ENCODE measurements at regions not wholly inside any gene's neighbourhood (a gene's known extent, or its start where the extent isn't known, plus 50 kb on each side); places are given as distances from the start of the nearest gene placed in this dataset.

DNA sequence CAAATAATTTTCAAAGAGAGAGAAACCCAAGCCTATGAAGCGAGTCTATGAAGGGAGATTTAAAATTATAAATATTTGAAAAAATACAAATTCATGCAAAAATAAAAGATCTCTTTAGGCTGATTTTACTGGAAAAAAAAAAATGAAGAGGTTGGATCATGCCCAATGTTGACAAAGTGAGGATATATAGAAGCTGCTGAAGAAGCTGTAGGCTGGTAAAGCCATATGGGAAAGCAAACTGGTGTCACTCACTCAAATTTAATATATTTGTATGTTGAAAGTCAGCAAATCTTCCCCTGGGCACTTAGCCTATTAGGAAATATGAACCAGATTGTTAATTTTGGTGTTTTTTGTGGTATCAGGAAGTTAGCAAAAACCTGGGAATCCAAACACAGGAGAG is 61.8 kb upstream of the BCHE start:
- TF ChIP-seq, protein P1, sequence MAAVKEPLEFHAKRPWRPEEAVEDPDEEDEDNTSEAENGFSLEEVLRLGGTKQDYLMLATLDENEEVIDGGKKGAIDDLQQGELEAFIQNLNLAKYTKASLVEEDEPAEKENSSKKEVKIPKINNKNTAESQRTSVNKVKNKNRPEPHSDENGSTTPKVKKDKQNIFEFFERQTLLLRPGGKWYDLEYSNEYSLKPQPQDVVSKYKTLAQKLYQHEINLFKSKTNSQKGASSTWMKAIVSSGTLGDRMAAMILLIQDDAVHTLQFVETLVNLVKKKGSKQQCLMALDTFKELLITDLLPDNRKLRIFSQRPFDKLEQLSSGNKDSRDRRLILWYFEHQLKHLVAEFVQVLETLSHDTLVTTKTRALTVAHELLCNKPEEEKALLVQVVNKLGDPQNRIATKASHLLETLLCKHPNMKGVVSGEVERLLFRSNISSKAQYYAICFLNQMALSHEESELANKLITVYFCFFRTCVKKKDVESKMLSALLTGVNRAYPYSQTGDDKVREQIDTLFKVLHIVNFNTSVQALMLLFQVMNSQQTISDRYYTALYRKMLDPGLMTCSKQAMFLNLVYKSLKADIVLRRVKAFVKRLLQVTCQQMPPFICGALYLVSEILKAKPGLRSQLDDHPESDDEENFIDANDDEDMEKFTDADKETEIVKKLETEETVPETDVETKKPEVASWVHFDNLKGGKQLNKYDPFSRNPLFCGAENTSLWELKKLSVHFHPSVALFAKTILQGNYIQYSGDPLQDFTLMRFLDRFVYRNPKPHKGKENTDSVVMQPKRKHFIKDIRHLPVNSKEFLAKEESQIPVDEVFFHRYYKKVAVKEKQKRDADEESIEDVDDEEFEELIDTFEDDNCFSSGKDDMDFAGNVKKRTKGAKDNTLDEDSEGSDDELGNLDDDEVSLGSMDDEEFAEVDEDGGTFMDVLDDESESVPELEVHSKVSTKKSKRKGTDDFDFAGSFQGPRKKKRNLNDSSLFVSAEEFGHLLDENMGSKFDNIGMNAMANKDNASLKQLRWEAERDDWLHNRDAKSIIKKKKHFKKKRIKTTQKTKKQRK (IDR thresholded peaks at IDR 0.05; ENCODE audit: low read length), result no peak
- TF ChIP-seq ZNF777 (CRISPR knock-in tag; IDR thresholded peaks at IDR 0.05) (no peak), ZKSCAN1 (IDR thresholded peaks at IDR 0.05; ENCODE audit: low read length) (no peak)

All from HepG2 (cell line).